GM23338 (cell line): ENCODE measurements at regions not wholly inside any gene's neighbourhood (a gene's known extent, or its start where the extent isn't known, plus 50 kb on each side); places are given as distances from the start of the nearest gene placed in this dataset.

Experiments used
- ATAC-seq: fragments of 200-7000 bp; cut with Tn5 transposase; 3 replicates; pipeline ENCODE4 v1.9.1; 2020
- DNase-seq: peaks from one replicate; pipeline ENCODE4 v3.0.0-alpha.2; 2015; ENCODE audit warnings: low spot score
- H2AFZ ChIP-seq: fragments of 200-600 bp; sonication (generic); 2 replicates; pipeline ENCODE4 v1.8.0; 2016; ENCODE audit warnings: antibody characterized with exemption, mild to moderate bottlenecking, moderate library complexity
- H3F3A ChIP-seq: fragments of 200-600 bp; sonication (generic); replicated peaks from 2 replicates; pipeline ENCODE4 v1.8.0; 2017; ENCODE audit warnings: antibody characterized with exemption, mixed run types, low read depth
- H3K27ac ChIP-seq: fragments of 200-600 bp; sonication (generic); 2 replicates; pipeline ENCODE4 v1.6.1; 2016; ENCODE audit warnings: low read depth
- H3K27me3 ChIP-seq: fragments of 200-600 bp; sonication (generic); 2 replicates; pipeline ENCODE4 v1.8.0; 2016; ENCODE audit warnings: mild to moderate bottlenecking, mixed run types, moderate library complexity; ENCODE audit not compliant: insufficient read depth
- H3K36me3 ChIP-seq: fragments of 200-600 bp; sonication (generic); 2 replicates; pipeline ENCODE4 v1.8.0; 2016; ENCODE audit warnings: mild to moderate bottlenecking; ENCODE audit not compliant: insufficient read depth
- H3K4me1 ChIP-seq: fragments of 200-600 bp; sonication (generic); 2 replicates; pipeline ENCODE4 v1.8.0; 2016; ENCODE audit warnings: mild to moderate bottlenecking, moderate library complexity; ENCODE audit not compliant: insufficient read depth
- H3K4me2 ChIP-seq: fragments of 200-600 bp; sonication (generic); 2 replicates; pipeline ENCODE4 v1.7.1; 2017; ENCODE audit warnings: mixed run types
- H3K4me3 ChIP-seq: fragments of 200-600 bp; sonication (generic); 2 replicates; pipeline ENCODE4 v1.6.1; 2016; ENCODE audit warnings: mixed run types
- H3K79me2 ChIP-seq: fragments of 200-600 bp; sonication (generic); replicated peaks from 2 replicates; pipeline ENCODE4 v1.8.0; 2017; ENCODE audit warnings: mild to moderate bottlenecking; ENCODE audit not compliant: insufficient read depth
- H3K9me2 ChIP-seq: fragments of 200-600 bp; sonication (generic); 2 replicates; pipeline ENCODE4 v1.8.0; 2017; ENCODE audit not compliant: insufficient read depth
- H4K20me1 ChIP-seq: fragments of 200-600 bp; sonication (generic); replicated peaks from 2 replicates; pipeline ENCODE4 v1.8.0; 2017; ENCODE audit warnings: mild to moderate bottlenecking; ENCODE audit not compliant: insufficient read depth
- H3K27ac Mint-ChIP-seq: 2 replicates; pipeline ENCODE4 v1.8.0; 2020; ENCODE audit warnings: inconsistent platforms, mild to moderate bottlenecking, moderate library complexity, mixed read lengths
- H3K27me3 Mint-ChIP-seq: 3 replicates; pipeline ENCODE4 v1.8.0; 2022; ENCODE audit warnings: low read depth, mild to moderate bottlenecking, moderate library complexity, mixed read lengths, inconsistent platforms; ENCODE audit not compliant: insufficient read depth, poor library complexity
- H3K36me3 Mint-ChIP-seq: 3 replicates; pipeline ENCODE4 v1.8.0; 2021; ENCODE audit warnings: low read depth, mild to moderate bottlenecking, inconsistent platforms, moderate library complexity, mixed read lengths
- H3K4me1 Mint-ChIP-seq: 3 replicates; pipeline ENCODE4 v1.8.0; 2020; ENCODE audit warnings: mild to moderate bottlenecking, inconsistent platforms, mixed read lengths
- H3K4me3 Mint-ChIP-seq: 3 replicates; pipeline ENCODE4 v1.8.0; 2021; ENCODE audit warnings: moderate library complexity, mild to moderate bottlenecking, inconsistent platforms, mixed read lengths
- H3K9me3 Mint-ChIP-seq: 3 replicates; pipeline ENCODE4 v1.8.0; 2020; ENCODE audit warnings: moderate library complexity, mild to moderate bottlenecking, inconsistent platforms, mixed read lengths
- CREB1 ChIP-seq: fragments of 250-450 bp; sonication (Bioruptor Pico); IDR thresholded peaks from 2 replicates; pipeline ENCODE4 v1.5.0; 2020; ENCODE audit warnings: low read depth, mild to moderate bottlenecking, moderate library complexity
- ETS1 ChIP-seq: IDR thresholded peaks from 2 replicates; pipeline ENCODE4 v1.6.1; 2016; ENCODE audit warnings: antibody characterized with exemption
- EZH2phosphoT487 ChIP-seq: fragments of 200-600 bp; sonication (generic); IDR thresholded peaks from one replicate; pipeline ENCODE4 v1.8.1; 2018; ENCODE audit warnings: antibody characterized with exemption; ENCODE audit not compliant: unreplicated experiment
- NANOG ChIP-seq: IDR thresholded peaks from 2 replicates; pipeline ENCODE4 v1.6.1; 2016; ENCODE audit warnings: antibody characterized with exemption, borderline replicate concordance
- ZNF114 ChIP-seq: fragments of 250-450 bp; sonication (Bioruptor Pico); IDR thresholded peaks from 2 replicates; pipeline ENCODE4 v1.5.0; 2020; ENCODE audit warnings: mild to moderate bottlenecking, moderate library complexity
- ZNF331 ChIP-seq: fragments of 250-450 bp; sonication (Bioruptor Pico); IDR thresholded peaks from 2 replicates; pipeline ENCODE4 v1.5.0; 2020; ENCODE audit warnings: low read depth, mild to moderate bottlenecking, moderate library complexity
- TF ChIP-seq, protein P1 (sequence below): fragments of 250-450 bp; sonication (Bioruptor Pico); IDR thresholded peaks from 2 replicates; pipeline ENCODE4 v1.5.0; 2020; ENCODE audit warnings: mild to moderate bottlenecking, moderate library complexity

DNA sequence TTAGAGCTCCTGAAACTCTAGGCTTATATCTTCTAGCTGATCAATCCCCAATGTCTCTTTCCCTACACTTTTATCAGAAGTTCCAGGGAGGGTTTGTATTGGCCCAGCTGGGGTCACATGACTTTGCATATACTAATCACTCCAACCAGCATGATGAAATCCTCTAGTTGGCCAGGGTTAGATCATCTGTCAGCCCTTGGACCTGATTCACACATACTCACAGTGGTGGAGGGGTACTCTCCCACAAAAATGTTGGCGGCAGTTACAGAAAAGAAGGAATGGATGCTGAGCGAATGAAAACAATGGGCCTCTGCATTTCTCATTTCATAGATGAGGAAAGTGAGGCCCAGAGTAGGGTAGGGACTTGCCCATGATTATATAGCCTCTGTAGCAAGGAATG is 151.1 kb downstream of the PJA1 start:
- TF ChIP-seq CREB1 (CRISPR knock-in tag) (no peak), NANOG (no peak), ZNF331 (no peak)
- Mint-ChIP-seq H3K27me3 (peaks cover 2% of the 10 kb centered on the region), H3K36me3 (no peaks in the 10 kb centered on the region), H3K4me3 (no peak overlapping the region), H3K4me1 (peaks cover 3% of the 10 kb centered on the region; the same call in 2 of the 3 replicates), H3K9me3 (no peaks in the 10 kb centered on the region), H3K27ac (no peak overlapping the region)
- H2AFZ ChIP-seq, result no peak overlapping the region
- DNase-seq, result no peak
- no peaks in the 10 kb centered on the region for H3F3A ChIP-seq
- no peaks in the 10 kb centered on the region for H4K20me1 ChIP-seq
- H3K4me3 ChIP-seq, result no peak overlapping the region
- H3K79me2 ChIP-seq, result no peaks in the 10 kb centered on the region
- H3K36me3 ChIP-seq, result no peaks in the 10 kb centered on the region
- H3K4me1 ChIP-seq, result no peaks in the 10 kb centered on the region
- ATAC-seq, result no peak
- no peak overlapping the region for H3K4me2 ChIP-seq
- H3K27ac ChIP-seq, result no peak overlapping the region
- H3K27me3 ChIP-seq, result no peaks in the 10 kb centered on the region
- no peaks in the 10 kb centered on the region for H3K9me2 ChIP-seq

DNA sequence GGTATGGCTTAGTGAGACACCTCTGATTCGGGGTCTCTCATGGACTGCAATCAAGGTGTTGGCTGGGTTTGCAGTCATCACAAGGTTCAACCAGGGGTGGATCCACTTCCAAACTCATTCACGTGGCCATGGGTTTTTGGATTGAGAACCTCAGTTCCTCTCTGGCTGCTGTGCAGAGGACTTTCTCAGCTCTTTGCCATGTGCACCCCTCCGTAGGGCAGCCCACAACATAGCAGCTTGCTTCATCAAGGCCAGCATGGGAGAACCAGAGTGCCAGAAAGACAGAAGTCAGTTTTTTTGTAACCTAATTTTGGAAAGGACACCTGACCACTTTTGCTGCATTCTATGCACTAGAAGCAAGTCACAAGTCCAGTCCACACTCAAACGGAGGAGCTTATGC is 154.9 kb downstream of the PJA1 start:
- no peak overlapping the region for H2AFZ ChIP-seq
- Mint-ChIP-seq H3K4me3 (no peak overlapping the region), H3K9me3 (no peaks in the 10 kb centered on the region), H3K4me1 (no peaks in the 10 kb centered on the region), H3K27me3 (no peaks in the 10 kb centered on the region), H3K27ac (no peak overlapping the region), H3K36me3 (no peaks in the 10 kb centered on the region)
- DNase-seq, result no peak
- H3K27me3 ChIP-seq, result no peaks in the 10 kb centered on the region
- no peaks in the 10 kb centered on the region for H3K79me2 ChIP-seq
- TF ChIP-seq, protein P1, sequence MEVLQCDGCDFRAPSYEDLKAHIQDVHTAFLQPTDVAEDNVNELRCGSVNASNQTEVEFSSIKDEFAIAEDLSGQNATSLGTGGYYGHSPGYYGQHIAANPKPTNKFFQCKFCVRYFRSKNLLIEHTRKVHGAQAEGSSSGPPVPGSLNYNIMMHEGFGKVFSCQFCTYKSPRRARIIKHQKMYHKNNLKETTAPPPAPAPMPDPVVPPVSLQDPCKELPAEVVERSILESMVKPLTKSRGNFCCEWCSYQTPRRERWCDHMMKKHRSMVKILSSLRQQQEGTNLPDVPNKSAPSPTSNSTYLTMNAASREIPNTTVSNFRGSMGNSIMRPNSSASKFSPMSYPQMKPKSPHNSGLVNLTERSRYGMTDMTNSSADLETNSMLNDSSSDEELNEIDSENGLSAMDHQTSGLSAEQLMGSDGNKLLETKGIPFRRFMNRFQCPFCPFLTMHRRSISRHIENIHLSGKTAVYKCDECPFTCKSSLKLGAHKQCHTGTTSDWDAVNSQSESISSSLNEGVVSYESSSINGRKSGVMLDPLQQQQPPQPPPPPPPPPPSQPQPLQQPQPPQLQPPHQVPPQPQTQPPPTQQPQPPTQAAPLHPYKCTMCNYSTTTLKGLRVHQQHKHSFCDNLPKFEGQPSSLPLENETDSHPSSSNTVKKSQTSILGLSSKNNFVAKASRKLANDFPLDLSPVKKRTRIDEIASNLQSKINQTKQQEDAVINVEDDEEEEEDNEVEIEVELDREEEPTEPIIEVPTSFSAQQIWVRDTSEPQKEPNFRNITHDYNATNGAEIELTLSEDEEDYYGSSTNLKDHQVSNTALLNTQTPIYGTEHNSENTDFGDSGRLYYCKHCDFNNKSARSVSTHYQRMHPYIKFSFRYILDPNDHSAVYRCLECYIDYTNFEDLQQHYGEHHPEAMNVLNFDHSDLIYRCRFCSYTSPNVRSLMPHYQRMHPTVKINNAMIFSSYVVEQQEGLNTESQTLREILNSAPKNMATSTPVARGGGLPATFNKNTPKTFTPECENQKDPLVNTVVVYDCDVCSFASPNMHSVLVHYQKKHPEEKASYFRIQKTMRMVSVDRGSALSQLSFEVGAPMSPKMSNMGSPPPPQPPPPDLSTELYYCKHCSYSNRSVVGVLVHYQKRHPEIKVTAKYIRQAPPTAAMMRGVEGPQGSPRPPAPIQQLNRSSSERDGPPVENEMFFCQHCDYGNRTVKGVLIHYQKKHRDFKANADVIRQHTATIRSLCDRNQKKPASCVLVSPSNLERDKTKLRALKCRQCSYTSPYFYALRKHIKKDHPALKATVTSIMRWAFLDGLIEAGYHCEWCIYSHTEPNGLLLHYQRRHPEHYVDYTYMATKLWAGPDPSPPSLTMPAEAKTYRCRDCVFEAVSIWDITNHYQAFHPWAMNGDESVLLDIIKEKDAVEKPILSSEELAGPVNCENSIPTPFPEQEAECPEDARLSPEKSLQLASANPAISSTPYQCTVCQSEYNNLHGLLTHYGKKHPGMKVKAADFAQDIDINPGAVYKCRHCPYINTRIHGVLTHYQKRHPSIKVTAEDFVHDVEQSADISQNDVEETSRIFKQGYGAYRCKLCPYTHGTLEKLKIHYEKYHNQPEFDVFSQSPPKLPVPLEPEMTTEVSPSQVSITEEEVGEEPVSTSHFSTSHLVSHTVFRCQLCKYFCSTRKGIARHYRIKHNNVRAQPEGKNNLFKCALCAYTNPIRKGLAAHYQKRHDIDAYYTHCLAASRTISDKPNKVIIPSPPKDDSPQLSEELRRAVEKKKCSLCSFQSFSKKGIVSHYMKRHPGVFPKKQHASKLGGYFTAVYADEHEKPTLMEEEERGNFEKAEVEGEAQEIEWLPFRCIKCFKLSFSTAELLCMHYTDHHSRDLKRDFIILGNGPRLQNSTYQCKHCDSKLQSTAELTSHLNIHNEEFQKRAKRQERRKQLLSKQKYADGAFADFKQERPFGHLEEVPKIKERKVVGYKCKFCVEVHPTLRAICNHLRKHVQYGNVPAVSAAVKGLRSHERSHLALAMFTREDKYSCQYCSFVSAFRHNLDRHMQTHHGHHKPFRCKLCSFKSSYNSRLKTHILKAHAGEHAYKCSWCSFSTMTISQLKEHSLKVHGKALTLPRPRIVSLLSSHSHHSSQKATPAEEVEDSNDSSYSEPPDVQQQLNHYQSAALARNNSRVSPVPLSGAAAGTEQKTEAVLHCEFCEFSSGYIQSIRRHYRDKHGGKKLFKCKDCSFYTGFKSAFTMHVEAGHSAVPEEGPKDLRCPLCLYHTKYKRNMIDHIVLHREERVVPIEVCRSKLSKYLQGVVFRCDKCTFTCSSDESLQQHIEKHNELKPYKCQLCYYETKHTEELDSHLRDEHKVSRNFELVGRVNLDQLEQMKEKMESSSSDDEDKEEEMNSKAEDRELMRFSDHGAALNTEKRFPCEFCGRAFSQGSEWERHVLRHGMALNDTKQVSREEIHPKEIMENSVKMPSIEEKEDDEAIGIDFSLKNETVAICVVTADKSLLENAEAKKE (CRISPR knock-in tag), result no peak
- TF ChIP-seq ETS1, result no peak
- TF ChIP-seq ZNF114 (CRISPR knock-in tag), result no peak
- TF ChIP-seq EZH2phosphoT487, result no peak
- H3F3A ChIP-seq, result no peaks in the 10 kb centered on the region
- H3K4me1 ChIP-seq, result no peaks in the 10 kb centered on the region
- no peak overlapping the region for H3K4me3 ChIP-seq
- no peaks in the 10 kb centered on the region for H3K36me3 ChIP-seq
- H3K4me2 ChIP-seq, result no peak overlapping the region
- H4K20me1 ChIP-seq, result no peaks in the 10 kb centered on the region
- H3K9me2 ChIP-seq, result no peaks in the 10 kb centered on the region
- H3K27ac ChIP-seq, result no peak overlapping the region
- ATAC-seq, result no peak
